Inflammatory macrophage treated with lipopolysaccharide for 4 hours (primary cell): ENCODE measurements at regions not wholly inside any gene's neighbourhood (a gene's known extent, or its start where the extent isn't known, plus 50 kb on each side); places are given as distances from the start of the nearest gene placed in this dataset.
"Not testable (repeated sequence)": the region's sequence is repeated elsewhere in the genome, so short reads cannot be mapped to it uniquely, and the experiment has no call there.

Experiments used
- DNase-seq: peaks from one replicate; pipeline ENCODE4 v3.0.0-alpha.2; 2020

DNA sequence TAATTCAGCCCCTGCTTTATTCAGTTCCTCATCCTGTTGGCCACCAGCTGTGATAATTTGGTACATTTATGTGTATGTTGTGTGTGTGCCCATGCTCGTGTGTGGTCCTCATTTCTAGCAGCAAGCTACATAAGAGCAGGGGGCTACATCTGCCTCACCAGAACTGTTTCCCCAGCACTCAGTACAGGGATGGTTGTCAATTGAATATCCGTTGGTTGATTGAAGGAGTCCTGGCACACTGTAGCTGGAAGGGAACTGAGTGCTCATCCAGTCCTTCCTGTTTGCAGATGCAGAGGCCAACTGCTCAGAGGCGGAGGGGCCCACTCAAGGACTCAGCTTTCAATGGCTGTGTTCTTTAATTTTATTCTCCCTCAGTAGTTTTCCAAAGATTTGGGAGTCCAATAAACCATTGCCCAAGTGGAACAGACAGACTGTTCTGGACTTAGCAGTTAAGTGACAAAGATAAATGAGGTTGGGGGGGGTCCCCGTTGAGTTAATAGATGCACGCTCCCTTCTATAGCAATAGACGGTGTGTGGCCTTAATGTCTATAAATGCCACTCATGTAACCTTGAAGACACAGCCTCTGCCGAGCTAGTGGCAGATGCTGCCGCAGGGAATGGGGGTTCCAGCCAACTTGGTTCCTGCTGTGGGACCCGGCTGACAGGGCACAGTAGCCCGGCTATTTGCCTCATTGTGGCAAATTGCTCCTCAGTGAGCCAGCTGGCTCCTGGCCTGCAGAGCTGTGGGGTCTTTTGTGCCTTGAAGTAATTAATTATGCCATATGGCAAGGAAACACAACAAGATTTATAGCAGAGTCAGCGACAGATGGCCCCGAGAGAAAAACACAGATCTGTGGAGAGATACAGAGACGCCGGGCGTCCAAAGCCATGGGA, 71.4 kb upstream of the GRK3 start:
- DNase-seq = no peak

DNA sequence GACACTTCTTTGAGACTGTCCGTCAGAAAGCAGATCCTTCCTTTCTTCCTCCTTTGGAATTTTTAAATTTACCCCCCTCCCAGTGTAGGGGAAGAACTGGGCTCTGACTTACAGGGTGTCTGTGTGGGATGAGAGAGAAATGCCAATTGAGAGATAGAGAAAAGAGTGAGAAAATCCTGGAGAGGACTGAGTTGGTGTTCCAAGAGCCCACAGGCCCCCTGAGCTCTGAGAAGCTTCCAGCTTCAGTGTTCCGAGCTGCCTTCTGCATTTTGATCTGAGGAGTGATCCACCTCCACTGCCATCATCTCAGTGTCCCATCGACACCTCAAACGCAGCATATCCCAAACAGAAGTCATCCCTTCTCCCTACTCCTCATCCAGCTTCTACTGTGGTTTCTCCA, 70.7 kb upstream of the GRK3 start:
- DNase-seq = no peak

DNA sequence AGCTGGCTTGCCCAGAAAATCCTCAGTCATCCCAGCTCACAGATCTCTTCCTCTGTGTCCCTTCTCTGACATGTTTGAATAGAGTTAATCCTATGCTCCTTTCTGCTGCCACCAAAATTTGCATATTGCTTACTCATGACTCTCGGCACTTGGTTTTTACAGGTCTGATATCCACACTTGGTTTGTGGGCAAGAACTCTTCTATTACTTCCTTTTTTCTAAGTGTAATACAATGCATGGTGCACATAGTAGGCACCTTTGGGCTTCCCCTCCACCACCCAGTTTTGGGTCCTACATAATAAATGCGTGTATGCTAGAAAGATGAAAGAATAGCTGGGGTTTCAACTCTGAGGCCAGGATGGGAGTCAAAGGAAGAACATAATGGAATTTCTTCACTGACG, 69.7 kb upstream of the GRK3 start:
- DNase-seq = no peak

DNA sequence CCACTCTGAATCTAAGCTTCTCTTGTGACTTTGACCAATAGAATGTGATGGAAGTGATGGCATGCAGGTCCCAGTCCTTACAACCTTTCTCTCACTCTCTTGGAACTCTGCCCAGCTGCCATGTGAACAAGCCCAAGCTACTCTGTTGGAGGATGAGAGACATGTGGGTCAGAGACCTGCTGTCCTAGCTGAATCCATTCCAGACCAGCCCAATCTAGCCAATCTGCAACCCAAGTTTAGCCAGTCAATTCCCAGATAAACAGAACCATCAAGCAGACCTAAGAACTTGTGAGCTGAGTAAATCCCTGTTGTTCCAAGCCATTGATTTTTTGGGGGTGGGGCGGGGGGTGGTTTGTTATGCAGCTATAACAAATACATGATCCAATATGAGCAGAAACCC, 69.2 kb upstream of the GRK3 start:
- DNase-seq = no peak

DNA sequence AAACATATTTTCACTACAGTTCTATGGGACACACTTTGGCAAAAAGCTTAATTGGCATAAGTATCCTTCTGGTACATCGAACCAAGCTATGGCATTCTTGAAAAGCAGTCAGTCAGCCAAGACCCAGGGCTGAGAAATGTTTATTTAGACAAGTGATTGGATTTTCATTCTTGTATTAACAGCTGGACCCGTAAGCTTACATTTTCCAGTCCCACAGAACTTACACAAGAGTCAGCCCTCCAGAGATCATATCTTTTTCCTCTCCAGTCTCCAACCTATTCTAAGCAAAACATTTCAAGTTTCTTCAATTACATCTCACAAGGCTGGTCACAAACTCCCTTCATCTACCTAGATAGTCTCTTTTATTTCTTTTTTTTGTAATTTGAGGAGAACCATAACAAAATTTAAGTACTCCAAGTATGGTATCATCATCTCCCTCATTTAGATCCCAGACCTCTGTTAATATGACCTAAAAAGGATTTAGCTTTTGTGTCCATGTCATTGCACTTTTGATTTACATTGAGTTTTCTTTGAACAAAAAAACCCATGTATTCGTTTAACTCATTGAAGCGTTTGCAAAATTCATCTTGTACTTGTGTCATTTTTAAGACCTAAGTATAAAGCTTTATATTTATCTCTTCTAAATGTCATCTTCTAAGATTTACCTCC, 67.9 kb upstream of the GRK3 start:
- no peak for DNase-seq

DNA sequence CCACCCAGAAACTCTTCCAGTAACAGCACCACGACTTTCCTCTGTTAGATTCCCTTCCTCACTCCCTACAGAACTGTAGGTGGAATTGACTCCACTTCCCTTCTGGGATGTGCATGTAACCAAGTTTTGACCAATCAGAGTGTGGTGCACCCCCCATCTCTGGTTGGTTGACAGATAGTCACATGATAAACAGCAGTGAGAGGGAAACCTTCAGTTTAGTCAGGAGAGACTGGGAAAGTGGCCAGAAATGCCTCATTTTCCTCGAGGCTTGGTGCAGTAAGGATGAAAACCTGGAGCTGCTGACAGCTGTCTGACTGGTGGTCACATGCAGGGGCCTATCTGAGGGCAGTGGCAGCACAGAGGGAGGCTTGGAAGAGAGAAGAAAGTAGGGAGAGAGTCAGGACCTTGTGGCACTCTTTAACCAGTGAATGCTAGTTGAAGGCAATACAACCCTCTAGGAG, 67.3 kb upstream of the GRK3 start:
- DNase-seq = peak; percentile 23

DNA sequence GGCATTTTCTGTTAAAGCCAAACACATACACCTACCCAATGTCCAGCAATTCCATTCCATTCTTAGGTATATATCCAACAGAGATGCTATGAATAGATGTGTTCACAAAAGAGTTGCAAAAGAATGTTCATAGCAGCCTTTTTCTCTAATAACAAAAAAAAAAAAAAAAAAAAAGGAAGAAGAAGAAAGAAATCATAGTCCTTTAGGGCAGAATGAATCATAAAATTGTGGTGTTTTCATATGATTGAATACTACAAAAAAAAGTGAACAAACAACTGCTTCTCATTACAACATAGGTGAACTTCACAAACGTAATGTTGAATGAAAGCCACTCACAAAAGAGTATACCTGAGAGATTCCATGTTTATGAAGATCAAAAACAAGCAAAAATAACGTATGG, 66.8 kb upstream of the GRK3 start:
- peak; percentile 61 for DNase-seq

DNA sequence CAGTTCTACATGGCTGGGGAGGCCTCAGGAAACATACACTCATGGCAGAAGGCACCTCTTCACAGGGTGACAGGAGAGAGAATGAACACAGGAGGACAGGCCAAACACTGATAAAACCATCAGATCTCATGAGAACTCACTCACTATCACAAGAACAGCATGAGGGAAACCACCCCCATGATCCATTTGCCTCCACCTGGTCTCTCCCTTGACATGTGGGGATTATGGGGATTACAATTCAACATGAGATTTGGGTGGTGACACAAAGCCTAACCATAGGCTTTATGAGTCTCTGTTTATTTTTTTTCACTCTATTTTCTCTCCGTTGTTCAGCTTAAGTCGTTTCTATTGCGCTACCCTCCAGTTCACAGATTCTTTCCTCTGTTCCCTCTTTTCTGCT, 63.8 kb upstream of the GRK3 start:
- DNase-seq = not testable (repeated sequence)

DNA sequence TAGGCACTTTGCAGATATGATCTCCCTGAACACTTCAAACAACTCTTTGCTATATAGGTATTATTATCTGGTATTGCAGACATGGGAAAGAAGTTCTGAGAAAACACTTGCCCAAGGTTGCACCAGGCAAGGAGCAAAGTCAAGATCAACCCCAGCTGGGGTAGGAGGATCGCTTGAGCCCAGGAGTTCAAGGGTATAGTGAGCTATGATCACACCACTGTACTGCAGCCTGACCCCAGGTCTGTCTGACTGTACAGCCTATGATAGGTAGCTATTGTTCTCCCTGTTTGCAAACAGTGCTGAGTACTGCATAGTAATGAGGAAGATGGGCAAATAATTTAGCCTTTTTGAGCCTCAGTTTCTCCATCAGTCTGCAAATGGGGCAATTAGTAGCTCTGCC, 60.5 kb upstream of the GRK3 start:
- not testable (repeated sequence) for DNase-seq

DNA sequence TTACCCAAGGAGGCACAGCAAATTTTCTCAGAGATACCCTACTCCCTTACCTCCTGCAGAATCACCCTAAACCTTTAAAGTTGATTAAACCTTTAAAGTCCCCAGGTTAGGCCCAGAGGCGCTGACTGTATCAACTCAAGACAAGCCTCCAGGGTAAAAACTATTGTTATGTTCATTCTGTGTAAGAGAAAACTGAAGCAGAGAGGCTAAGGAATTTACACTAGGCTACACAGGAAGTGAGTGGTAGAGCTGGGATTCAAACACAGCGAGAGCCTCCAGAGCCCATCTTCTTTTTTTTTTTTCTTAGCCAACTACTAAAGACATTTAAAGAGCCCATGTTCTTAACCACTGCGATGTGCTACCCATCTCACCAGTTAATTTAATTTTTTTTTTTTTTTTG, 56.3 kb upstream of the GRK3 start:
- DNase-seq = no peak

DNA sequence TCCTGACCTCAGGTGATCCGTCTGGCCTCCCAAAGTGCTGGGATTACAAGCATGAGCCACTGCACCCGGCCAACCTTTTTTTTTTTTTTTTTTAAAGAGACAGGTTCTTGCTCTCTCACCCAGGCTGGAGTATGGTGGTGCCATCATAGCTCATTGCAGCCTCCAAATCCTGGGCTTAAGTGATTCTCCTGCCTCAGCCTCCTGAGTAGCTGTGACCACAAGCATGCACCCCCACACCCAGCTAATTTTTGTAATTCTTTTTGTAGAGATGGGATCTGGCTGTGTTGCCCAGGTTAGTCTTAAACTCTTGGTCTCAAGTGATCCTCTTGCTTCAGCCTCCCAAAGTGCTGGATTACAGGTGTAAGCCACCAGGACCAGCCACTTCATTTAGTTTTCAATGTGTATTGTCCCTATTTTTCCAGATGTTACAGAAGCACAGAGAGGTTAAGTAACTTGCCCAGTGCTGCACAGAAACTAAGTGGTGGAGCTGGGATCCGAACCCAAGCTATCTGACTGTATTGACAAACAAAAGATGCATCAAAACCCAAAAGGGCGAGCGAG, 55.6 kb upstream of the GRK3 start:
- no peak for DNase-seq

DNA sequence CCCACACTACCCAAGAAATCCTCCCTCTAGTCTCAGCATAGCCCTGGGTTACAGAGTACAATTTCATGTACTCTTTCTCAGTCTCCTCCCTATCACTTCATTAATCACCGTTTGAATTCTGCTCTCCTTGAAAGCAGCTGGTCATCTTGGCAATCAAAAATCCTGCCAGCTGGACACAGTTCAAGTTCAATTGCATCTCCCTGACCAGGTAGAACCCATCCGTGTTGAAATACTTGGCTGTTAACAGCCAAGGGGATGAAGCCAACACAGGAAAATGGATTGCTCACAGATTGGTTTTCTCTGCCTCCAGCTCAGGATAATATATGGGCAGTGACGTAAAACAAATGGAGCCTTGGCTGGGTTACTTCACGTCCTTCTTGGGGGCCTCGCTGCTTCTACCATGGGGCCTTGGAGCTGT, 55.1 kb upstream of the GRK3 start:
- DNase-seq = no peak

DNA sequence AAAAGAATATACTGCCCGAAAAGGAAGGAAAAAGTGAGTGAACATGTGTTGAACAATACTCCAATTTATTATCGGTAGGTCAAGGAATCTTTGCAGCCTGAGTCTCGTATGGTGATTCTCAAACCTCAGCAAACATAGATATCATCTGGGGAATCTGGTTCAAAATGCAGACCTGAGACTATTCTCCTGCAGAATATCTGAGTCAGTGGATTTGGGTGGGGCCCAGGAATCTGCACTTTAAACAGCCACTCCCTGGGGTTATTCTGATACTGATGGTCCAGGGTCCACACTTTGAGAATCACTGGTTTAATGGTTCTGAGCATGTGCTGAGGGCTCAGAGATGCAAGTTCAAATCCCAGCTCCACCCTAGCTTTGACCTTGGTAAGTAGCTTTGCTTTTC, 53.6 kb upstream of the GRK3 start:
- DNase-seq = no peak

DNA sequence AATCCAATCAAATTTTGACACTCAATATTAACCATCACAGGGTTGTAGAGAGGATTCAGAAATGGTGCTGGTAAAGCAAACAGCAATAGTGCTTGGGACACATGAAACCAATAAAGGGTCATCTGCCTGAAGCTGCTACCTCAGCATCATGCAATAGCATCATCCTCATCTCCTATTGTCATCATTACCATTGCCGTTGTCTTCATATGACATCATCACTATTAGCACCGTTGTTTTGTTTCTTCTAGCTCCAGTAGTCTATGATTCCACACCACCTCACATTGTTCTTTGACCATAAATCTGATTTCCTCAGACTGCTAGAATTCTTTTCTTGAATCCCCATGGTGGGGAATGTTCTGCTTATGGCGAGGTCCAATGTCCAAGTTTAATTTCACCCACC, 52.8 kb upstream of the GRK3 start:
- no peak for DNase-seq

DNA sequence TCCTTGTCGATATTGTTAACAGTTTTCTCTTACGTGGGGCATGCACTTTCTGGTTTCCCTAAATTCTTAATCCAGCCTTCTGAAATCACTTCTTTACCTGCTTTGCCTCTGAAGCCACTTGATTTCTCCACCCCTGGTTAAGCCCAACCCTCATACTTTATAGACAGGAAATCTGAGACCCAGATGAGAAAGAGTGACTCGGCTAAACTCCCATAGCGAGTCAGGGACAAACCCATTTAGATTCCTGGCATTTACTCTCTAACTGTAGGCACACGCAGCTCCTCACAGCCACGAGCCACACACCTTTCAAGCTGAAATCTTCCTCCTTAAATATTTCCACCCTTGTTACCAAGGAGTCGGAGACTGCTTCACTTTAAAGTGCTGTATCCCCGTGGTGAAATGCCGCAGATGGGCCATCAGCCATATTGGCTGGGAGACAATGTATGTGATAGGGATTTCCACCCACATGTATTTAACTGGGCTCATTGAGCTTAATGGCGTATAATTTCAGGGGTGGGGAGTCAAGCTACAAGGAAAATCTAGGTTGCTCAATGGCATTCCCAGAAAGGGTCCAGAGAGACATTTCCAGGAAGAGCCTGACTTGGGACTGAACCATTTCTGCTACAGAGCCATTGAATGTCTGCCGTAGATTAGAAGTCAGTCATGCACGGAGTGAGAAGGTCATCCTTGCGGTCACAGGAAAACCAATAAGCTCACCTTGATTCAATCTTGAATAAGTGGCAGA, 49.9 kb upstream of the GRK3 start:
- no peak for DNase-seq
